T-helper 22 cell (primary cell): ENCODE measurements at regions not wholly inside any gene's neighbourhood (a gene's known extent, or its start where the extent isn't known, plus 50 kb on each side); places are given as distances from the start of the nearest gene placed in this dataset.

ENCODE experiments used
- DNase-seq: peaks from one replicate; pipeline ENCODE4 v3.0.0-alpha.2; 2020; ENCODE audit warnings: low read depth

DNA sequence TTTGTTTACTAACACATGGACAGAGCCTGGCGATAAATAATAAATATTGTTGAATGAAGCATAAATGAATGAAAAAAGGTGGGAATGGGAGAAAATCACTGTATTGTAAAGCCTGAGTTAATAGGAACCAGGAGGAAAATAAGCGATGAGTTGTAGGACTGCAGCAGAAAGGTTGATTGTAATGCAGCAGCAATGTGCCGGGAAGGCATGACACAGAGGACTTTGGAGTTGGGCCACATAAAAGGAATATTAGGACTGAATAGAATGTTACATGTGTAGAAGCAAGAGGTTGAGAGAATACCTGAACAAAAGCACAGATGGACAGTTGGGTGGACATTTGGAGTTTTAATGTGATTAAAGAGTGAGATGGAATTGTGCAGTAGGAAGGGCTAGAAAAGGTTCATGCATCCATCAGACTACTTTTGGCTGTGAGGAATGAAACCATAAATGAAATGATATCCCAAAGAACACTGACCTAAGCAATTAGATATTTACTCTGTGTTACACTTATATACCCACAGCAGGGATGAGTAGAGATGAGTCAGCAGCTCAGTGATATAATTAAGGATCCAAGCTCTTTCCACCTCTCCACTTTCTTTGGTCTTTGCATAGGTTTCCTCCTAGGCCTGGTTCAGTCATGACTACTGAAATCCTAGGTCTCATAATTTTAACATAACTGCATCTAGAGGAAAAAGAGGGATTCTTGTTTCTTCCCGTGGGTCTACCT is 55.4 kb downstream of the CCER1 start:
- DNase-seq = no peak

GRCh38 chr12:90897986-90898385 is 57.0 kb downstream of the CCER1 start:
- no peak for DNase-seq

- DNase-seq = no peak
Measured at GRCh38 chr12:90897316-90897715, 57.7 kb downstream of the CCER1 start.

- no peak for DNase-seq
Measured at GRCh38 chr12:90896821-90897220, 58.2 kb downstream of the CCER1 start.

DNA sequence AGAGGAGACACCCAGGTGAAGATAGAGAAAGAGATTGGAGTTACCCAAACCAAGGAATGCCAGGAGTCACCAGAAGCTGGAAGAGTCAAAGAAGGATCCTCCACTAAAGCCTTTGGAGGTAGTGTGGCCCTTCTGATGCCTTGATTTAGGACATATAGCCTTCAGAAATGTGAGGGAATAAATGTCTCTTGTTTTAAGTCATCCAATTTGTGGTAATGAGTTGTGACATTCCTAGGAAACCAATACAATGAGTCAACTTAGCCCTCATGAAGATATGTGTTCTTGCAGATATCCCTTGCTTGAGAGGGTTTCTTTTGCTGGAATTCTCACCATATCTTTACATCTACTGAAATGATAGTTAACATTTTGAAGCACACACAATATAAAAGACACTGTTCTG is 58.8 kb downstream of the CCER1 start:
- no peak for DNase-seq

DNA sequence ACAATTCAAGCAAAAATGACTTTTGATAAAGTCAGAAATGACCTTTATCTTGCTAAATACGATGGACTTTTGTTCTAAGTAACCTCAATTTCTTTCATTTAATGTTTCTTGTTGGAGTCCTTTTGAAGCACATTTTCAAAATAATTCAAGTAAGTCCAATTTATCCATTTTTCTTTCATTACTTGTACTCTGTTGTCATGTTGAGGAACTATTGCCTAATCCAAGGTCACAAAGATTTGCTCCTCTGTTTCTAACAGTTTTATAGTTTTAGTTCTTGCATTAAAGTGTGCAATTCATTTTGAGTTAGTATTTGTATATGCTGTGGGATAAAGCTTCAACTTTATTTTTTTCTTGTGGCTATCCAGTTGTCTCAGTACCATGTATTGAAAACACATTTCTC is 66.7 kb downstream of the CCER1 start:
- DNase-seq = no peak

- no peak for DNase-seq
Measured at GRCh38 chr12:90883456-90883855, 71.5 kb downstream of the CCER1 start.

DNA sequence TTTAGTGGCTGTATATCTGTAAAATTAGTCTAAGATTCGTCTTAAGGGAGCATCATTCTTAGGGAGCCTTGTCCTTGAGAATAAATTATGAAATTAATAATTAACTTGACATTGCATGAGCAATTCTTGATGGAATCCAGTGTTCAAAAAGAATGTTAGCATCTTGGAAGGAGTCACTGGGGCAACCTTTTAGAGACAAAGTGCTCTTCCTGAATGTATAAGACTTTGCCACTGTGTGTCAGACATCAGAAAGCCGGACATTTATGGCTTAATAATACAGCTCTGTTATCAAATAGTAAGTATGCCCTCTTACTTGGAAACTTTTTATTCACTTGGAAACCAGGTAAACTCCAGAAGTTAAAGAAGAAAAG is 83.3 kb downstream of the CCER1 start:
- no peak for DNase-seq

DNA sequence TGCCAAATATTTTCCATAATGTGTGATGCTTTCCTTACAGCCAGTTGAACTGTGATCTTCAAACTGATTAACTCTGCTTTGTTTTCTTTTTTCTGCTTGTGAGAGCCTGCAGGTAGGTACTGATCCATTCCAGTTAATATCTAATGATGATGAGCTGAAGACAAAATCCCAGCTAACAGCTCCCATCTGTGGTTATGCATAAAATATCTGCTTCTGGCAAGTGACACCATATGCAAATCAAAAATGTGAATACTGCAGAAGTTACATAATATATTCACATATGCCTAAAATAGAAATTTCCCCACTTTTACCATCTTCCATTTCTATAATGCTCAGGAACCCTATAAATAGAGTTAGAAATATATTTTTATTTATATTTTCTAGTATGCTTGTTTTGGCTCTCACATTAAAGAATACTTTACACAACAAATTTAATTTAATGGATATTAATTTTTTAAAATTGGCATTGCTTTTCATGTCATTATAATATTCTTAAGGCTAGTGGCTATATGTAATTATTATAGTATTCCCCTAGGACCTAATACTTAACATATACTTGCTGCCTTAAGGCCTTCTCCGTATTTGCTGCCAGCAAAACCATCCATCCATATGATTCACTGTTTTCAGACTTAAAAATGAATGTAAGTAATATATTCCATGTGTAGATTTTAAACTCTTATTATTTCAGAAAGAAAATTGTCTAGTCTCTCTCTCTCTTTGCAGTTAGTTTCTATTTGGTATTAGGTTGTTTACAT is 83.8 kb downstream of the CCER1 start:
- no peak for DNase-seq

- no peak for DNase-seq
Measured at GRCh38 chr12:90868626-90869025, 86.3 kb downstream of the CCER1 start.

DNA sequence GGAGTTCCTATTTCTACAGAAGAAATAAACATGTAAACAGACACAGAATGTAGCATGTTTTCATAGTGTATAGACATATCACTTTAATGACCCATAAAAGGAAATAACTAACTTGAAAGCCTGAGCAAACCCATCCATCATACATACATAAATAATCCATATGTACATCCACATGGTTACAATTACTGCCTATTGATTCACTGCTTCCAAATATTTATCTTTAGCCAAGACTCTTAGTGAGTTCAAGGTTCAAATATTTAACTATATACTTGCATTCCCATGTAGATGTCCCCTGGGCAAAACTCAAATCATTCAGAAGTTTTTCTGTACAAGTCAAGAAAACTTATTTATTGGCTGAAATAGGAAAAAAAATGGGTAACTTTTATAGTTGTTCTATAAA is 95.4 kb downstream of the CCER1 start:
- no peak for DNase-seq

- no peak for DNase-seq
Measured at GRCh38 chr12:90858252-90858651, 96.7 kb downstream of the CCER1 start.

DNA sequence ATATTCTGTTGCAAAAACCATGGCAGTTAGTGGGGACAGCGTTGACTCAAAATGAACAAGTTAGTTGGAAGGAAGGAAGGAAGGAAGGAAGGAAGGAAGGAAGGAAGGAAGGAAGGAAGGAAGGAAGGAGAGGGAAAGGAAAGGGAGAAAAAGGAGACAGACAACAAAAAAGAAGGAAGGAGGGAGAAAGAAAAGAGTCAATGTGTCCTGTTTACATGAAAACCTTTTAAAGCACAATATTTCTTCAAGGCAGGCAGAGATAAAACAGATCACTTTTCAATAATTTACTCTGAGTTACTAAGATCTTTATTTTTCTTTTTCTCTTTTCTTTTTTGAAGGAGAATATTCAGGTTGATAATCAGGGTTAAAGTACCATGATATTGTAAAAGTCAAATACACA is 99.4 kb downstream of the CCER1 start:
- DNase-seq = no peak

DNA sequence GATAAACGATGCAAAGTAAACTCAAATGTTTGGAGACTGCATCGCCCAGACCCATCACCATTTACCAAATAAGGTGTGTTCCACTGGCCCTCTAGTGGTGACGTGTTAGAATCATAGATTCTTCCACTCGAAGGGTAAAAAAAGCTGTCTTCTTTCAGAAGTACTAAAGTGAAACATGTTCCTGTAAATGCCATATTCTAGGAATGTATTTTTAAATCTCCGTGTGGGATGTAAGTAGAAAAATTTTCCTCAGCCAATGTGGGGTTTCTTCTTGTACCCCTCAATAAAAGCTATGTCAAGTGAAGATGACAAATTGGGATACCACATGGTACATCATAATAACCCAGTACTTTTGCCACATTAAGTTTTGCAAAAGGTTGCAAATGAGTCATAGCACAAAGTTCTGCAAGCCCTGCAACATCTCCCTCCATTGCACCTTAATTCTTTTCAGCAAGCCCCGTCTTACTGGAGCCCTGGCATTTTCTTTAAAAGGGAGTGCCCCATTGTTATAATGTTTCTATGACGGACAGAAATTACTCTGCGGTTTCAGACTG is 100.8 kb downstream of the CCER1 start:
- DNase-seq = no peak

- DNase-seq = no peak
Measured at GRCh38 chr12:90851800-90852718, 102.9 kb downstream of the CCER1 start.

GRCh38 chr12:90842477-90842876 is 112.5 kb downstream of the CCER1 start:
- DNase-seq = no peak

DNA sequence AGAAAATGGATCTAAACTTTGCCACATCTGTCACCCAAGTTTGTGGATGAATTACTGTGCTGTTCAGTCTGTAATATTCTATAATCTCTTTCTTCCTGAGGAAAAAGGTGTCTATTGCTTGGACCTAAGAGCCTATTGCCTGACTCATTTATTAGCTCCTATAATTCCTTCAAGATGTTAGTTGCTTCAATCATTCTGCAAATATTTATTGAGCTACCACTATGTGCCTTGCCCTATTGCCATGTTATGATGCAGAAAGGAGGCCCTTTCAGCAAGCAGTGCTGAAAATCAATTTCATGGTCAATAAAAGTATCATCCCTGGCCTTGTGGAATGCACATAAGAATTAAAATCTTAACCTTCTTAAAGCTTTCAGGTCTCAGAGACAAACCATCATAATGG is 113.6 kb downstream of the CCER1 start:
- DNase-seq = no peak

GRCh38 chr12:90839346-90839745 is 115.6 kb downstream of the CCER1 start:
- DNase-seq = no peak

GRCh38 chr12:90836689-90837088 is 118.3 kb downstream of the CCER1 start:
- no peak for DNase-seq

GRCh38 chr12:90833228-90833627 is 121.7 kb downstream of the CCER1 start:
- DNase-seq = no peak

- DNase-seq = no peak
Measured at GRCh38 chr12:90832427-90832826, 122.5 kb downstream of the CCER1 start.

- no peak for DNase-seq
Measured at GRCh38 chr12:90831712-90832111, 123.3 kb downstream of the CCER1 start.
